ENCODE measurements at regions not wholly inside any gene's neighbourhood (a gene's known extent, or its start where the extent isn't known, plus 50 kb on each side); places are given as distances from the start of the nearest gene placed in this dataset.

GRCh38 chr14:89564989-89565388 lies 148.0 kb upstream of the FOXN3 start:
- TF ChIP-seq, protein P1, sequence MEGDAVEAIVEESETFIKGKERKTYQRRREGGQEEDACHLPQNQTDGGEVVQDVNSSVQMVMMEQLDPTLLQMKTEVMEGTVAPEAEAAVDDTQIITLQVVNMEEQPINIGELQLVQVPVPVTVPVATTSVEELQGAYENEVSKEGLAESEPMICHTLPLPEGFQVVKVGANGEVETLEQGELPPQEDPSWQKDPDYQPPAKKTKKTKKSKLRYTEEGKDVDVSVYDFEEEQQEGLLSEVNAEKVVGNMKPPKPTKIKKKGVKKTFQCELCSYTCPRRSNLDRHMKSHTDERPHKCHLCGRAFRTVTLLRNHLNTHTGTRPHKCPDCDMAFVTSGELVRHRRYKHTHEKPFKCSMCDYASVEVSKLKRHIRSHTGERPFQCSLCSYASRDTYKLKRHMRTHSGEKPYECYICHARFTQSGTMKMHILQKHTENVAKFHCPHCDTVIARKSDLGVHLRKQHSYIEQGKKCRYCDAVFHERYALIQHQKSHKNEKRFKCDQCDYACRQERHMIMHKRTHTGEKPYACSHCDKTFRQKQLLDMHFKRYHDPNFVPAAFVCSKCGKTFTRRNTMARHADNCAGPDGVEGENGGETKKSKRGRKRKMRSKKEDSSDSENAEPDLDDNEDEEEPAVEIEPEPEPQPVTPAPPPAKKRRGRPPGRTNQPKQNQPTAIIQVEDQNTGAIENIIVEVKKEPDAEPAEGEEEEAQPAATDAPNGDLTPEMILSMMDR (IDR thresholded peaks at IDR 0.05), result no peak
- no peak for TF ChIP-seq POLR2A (IDR thresholded peaks at IDR 0.05)
